ENCODE measurements at regions not wholly inside any gene's neighbourhood (a gene's known extent, or its start where the extent isn't known, plus 50 kb on each side); places are given as distances from the start of the nearest gene placed in this dataset.

DNA sequence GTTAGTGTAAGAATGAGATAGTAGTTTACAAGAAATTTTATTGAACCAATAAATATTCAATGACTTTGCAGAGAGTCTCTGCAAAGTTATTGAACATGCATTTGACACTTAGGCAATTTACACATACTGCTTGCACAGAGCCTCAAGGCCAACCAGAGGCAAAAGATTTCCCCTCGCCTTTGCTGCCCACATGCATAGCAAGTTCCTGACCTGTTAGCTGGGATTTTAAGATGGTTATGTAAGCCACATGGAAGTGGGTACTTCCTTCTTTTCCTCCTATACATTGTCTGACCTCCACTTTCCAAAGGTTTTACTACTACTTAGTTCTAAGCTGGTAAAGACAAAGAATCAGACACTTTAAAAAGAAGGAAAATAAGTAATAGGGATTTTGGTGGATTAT is 430.1 kb upstream of the FRG1 start:
- TF ChIP-seq, protein P1, sequence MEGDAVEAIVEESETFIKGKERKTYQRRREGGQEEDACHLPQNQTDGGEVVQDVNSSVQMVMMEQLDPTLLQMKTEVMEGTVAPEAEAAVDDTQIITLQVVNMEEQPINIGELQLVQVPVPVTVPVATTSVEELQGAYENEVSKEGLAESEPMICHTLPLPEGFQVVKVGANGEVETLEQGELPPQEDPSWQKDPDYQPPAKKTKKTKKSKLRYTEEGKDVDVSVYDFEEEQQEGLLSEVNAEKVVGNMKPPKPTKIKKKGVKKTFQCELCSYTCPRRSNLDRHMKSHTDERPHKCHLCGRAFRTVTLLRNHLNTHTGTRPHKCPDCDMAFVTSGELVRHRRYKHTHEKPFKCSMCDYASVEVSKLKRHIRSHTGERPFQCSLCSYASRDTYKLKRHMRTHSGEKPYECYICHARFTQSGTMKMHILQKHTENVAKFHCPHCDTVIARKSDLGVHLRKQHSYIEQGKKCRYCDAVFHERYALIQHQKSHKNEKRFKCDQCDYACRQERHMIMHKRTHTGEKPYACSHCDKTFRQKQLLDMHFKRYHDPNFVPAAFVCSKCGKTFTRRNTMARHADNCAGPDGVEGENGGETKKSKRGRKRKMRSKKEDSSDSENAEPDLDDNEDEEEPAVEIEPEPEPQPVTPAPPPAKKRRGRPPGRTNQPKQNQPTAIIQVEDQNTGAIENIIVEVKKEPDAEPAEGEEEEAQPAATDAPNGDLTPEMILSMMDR (IDR thresholded peaks at IDR 0.05) = no peak
- TF ChIP-seq POLR2A (IDR thresholded peaks at IDR 0.05) = no peak

Measured in thyroid gland (tissue), 4 donors.